PC-9 (cell line): ENCODE measurements at regions not wholly inside any gene's neighbourhood (a gene's known extent, or its start where the extent isn't known, plus 50 kb on each side); places are given as distances from the start of the nearest gene placed in this dataset.

Experiments used
- CTCF ChIP-seq: fragments of 200-600 bp; sonication (generic); conservative IDR thresholded peaks from 2 replicates; pipeline ENCODE4 v1.6.1; 2017; ENCODE audit warnings: mixed run types, antibody characterized with exemption, mild to moderate bottlenecking, moderate library complexity
- EZH2 ChIP-seq: fragments of 200-600 bp; sonication (generic); IDR thresholded peaks from 2 replicates; pipeline ENCODE4 v1.8.0; 2017; ENCODE audit warnings: antibody characterized with exemption, low read depth

- TF ChIP-seq CTCF (no peak), EZH2 (no peak)
Measured at GRCh38 chr22:48942698-48943566, 884.7 kb downstream of the BRD1 start.
